HG02610 (cell line): ENCODE measurements at regions not wholly inside any gene's neighbourhood (a gene's known extent, or its start where the extent isn't known, plus 50 kb on each side); places are given as distances from the start of the nearest gene placed in this dataset.

ENCODE experiments used
- ATAC-seq: cut with Tn5 transposase; IDR thresholded peaks from one replicate; pipeline ENCODE4 v1.9.1; 2021; ENCODE audit warnings: mild to moderate bottlenecking, moderate library complexity; ENCODE audit not compliant: unreplicated experiment

DNA sequence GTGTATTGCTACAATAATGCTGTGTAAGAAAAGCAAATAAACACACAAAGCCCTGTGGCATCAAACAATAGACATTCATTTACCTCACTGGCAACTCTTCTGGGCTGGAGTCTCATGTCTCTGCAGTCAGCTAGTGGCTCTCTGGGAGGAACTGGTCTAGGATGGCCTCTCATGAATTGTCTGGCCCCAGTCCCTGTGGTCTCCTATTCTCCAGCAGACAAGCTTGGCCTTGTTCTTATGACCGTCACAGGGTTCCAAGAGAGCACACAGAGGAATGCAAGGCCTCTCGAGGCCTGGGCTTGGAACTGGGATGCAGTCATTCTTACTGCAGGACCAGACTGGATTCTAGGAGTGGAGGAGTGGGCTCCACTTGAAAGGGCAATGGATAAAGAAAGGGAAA, 141.2 kb upstream of the NTM start:
- no peak for ATAC-seq

DNA sequence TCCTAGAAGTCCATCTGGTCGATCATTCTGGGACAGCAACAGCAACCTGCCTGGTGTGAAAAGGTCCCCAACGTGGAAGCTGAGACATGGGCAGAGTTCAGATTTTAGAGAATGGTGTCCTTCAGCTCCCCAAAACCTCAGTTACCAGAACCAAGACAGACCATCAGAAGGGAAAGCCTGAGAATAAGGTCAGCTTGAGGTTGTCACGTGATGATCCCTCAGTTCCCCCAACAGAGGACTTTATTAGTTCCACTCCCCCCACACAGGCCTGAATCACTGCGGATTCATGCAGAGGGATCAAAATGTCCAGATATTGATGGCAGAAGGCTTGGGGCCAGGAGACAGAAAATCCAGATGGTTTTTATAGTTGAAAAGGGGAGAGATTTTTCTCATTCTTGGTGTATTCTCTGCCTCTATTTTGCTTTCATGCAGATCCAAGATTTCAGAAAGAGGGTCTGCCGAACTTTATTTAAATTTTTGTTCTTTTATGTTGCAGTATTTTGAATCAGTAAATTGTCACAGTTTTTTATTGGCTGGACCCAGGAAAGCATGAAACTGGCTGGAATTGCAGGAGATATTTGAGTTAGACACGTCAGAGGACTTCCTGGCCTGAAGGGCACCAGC, 139.0 kb upstream of the NTM start:
- ATAC-seq, result no peak

DNA sequence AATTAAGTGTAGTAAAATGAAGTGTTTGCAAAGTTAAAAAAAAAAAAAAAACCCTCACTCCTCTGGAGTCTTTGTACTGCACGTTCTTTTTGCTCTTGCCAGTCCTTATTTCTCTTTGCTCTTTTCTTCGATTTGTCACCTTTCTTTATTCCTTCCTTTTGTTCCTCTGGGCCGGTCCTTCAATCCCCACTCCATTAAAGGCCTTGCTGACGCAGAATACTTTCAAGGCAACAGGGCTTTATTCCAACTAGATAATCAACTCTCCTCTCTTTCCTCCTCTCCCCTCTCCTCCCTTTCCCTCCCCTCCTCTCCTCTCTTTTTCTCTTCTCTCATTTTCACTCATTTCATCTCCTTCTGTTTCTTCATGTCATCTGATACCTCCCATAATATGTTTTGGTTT, 138.2 kb upstream of the NTM start:
- no peak for ATAC-seq

DNA sequence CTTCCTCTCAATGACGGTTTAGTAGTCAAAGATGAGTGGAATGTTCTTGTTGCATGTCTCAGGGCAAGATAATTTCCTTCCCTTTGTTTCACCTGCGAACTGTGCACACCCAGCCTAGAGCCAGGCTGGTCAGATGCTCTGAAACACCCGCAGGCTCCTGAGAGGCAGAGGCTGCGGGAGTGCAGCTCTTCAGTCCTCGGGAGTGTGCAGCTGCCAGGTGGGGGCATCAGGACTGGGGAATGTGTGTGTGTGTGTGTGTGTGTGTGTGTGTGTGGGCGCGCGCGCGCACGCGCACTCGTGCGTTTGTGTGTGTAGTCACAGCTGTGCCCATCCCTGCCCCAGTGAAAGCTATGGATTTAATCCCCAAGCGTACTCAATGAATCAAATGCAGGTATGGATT, 136.2 kb upstream of the NTM start:
- ATAC-seq, result no peak

DNA sequence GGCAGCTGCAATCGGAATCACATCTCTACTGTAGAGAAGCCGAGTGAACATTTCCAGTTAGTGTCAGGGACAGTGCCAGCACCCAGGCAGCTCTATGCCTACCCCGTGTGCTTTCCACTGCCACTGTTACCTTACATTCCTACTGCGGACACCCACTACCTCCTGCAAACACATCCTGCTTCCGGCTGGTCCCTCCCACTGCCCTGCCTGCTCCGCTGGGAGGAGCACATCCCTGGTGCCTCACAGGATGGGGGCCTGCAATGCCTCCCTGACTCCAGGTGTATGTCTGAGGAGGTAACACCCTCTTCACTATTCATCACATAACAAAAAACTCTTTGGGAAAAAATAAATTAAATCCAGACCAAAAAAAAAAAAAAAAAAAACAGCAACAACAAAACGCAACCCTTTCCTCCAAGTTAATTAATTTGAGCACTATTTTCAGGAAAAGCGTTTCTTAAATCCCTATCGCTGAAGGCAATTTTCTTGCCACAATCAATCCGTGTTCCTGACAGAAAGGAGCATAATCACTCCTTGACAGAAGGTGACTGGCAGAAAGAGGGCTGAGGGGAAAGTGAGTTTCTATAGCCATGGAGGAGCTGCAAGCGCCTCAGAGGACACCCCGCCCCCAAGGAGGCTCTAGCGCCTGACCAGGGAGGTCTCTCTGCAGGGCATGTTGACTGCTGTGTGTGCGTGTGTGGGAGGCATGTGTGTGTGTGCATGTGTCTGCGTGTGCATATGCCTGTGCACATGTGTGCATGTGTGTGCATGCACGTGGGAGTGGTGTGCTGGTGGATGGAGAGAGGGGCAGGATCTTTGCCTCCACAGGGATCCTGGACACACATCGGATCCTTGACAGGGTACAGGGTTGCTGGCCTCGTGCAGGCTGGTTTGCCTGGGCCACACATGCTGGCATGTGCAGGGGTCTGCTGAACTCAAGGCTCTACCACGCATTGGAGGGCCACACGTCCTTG, 134.8 kb upstream of the NTM start:
- ATAC-seq, result no peak

DNA sequence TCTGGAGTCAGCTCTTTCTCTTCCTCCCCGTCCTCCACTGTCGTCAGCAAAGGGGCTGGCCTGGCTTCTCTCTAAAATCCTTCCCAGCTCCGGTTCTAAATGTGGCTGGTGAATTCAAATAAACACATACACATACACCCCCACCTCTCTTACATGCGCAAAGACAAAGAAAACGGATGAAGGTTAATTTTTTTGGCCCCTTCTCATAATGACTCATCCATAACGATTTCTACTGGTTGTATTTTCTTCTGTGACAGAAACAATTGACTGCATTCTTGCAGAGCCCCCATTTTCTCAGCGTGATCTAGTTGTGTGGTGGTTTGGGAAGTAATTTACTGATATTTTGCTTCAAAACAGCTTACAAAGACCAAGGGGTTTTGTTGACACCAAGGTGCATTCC, 130.0 kb upstream of the NTM start:
- ATAC-seq, result no peak

DNA sequence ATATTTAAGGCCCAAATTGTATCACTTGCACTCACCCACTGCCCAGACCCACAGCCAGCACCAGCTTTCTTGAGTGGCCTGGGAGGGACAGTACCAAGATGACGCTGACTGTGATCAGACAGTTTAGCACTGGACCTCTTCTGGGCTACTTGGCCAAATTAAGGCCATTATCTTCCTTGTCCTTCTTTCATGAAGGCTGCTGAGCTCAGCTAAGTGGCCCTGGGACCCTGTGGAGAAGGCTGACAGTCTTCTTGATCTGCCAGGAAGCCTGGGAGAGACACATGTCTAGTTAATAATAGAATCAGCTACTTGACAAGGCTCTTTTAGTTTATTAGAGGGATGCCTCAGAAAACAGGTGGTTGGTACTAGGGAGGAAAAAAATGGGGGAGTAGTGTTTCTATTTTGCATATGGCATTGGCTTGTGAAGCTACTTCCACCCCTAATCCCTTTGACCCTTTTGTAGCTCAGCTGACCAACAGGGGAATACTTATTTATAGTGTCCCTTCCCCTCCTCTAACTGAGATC, 127.9 kb upstream of the NTM start:
- no peak for ATAC-seq

DNA sequence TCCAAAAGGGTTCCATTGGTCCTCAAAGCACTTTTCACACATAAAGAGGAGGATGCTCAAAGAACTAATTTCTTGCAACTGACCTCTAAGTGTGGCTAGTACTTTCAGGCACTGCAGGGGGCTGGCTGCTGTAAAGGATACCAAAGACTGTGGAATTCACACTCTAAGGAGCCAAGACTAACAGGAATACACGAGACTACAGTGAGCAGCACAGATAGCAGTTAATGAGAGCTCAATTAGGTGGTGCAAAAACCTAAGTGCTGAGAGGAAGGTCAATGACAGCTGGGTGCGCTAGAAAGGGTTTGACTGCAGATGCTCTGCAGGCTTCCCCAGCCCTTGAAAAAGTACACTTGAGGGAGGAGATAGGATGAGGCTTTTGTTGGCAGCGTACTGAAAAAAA, 124.3 kb upstream of the NTM start:
- ATAC-seq, result no peak

DNA sequence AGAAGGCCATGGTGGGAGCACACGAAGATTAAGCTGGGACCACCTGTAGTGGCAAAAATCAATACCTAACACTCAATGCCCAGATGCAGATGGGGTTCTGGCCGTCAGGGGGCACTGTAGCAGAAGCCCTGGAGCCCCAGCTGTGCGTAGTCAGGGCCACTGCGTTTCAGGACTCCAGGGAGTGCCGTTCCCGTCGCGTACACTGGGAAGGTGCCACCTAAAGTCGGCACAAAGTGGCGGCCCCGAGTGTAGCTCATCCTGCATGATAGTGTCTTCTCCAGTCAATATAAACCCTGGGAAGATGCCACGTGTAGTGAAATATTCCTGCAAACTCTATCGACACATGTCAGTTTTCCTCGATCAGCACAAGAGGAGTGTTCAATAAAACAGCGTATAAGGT, 123.8 kb upstream of the NTM start:
- no peak for ATAC-seq

DNA sequence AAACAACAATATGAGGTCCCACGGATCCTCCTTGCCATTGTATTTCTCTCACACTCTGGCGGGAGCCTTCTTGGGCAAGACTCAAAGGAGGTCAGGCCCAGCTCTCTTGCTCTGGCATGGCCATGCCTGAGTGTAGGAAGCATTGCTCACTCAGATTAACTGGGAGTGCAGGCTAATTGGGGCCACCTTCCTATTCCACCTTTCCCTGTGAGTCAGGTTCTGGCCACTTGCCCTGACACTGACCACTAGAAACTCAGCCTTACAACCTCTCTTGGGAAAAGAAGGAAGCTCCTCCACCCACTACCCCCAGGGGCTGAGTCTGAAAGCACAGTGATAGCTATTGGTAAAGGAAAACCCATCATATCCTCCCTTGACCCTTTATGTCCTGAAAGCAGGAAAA, 121.8 kb upstream of the NTM start:
- ATAC-seq, result no peak

DNA sequence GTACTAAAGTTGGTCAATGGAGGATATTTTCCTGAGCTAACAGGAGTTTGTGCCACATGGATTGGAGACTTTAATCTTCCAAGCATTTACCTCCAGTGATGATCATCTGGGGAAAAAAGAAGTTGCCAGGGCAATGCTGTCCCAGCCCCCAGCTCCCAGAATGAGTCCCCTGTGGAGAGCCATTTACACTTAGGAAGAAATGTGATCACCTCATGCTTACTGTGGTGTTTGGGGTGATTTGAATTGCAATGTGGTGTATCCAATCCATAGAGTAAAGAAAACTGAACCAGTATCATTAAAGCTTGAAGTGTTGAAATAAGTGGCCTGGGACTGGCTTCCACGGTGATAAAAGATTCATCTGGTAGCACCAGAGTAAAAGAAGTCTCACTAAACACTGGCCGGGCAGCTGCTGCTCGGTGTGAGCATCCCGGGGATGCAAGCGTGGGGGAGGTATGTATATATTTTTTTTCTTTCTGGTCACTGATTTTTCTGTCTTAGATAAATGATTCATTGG, 117.2 kb upstream of the NTM start:
- no peak for ATAC-seq

DNA sequence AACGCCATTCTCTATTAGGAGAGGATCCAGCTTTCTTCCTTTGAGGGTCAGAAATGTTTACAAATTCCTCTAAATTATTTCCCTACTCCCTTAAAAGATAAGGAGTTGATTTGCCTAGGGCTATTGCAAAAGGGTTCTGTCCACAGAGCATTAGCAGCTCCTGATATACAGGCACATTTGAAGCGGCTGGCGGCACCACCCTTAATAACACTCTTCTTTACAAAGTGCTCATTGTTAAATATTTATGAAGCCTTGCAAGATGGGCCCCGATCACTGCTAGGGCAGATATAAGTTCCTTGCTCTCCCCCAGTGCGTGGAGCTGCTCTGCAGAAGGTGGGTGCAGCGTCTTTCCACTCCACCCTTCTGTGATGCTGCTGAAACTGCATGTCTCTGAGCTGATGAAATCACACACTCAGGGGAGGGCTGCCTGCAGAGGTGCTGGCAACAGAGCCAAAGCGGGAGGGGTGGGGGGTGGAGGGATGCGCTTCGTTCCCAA, 116.7 kb upstream of the NTM start:
- no peak for ATAC-seq

DNA sequence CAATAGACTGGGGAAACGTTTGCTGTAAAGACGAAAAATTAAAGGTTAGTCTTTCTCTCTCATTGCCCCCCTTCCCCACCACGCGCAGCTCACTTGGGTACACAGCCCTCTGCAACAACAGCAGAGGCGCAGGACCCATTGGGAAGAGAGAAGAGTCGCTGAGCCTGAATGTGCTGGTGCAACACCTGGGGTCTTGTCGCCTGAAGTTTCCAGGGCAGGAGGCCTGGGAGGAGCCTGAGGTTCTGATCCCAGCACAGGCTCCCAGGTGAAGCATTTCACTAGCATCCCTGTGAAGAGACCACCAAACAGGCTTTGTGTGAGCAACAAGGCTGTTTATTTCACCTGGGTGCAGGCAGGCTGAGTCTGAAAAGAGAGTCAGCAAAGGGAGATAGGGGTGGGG, 116.2 kb upstream of the NTM start:
- ATAC-seq, result no peak

DNA sequence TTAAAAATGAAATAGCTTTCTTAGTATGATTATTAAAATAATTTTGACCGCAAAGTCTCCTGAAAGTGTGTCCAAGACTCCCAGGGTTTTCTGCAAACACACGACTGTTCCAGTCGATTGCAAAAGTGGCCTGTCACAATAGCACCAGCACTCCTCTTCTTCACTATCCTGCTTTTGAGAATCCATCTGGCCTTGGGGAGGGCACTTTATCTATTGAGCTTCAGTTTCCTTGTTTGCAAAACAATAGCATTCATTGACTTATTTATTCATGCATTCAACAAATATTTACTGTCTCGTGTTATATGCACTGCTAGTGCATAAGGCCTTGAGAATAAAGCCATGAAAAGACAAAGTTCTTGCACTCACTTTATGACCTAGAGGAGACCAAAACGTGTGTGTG, 96.2 kb upstream of the NTM start:
- ATAC-seq, result no peak

DNA sequence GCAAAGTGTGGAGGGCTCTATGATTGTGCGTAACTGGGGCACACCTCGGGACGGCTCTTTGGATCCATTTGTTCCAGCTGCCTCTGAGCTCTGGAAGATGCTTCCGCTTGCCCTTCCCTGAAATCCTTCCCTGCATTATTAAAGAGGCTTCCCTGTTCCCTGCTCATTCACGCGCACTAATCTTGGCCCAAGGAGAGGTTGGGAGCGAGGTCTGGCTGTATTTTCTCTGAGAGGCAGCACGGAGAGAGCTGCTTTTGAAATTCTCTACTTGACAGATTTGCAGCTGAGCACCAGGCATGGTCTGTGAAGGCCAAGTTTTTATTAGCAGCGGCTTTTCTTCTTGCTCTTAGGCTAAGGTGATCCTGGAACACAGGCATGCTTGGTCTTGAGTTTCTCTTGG, 94.8 kb upstream of the NTM start:
- no peak for ATAC-seq

DNA sequence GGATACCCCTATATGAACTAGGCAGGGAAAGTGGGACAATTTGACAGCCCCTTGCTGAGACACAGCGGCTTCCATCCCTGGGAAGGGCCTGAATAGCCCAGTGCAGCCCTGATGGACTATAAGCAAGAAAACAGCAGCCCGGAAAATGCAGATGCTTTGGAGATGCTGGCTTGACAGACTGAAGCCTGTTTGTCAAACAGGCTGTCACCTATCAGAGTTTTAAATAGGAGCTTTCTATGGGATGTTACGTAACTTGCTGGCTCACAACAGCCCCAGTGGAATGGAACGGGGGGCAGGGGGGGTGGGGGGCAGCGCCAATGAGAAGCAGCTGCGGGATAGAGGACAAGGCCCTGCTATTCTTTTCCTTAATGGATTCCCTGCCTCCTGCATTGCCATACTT, 91.9 kb upstream of the NTM start:
- no peak for ATAC-seq

DNA sequence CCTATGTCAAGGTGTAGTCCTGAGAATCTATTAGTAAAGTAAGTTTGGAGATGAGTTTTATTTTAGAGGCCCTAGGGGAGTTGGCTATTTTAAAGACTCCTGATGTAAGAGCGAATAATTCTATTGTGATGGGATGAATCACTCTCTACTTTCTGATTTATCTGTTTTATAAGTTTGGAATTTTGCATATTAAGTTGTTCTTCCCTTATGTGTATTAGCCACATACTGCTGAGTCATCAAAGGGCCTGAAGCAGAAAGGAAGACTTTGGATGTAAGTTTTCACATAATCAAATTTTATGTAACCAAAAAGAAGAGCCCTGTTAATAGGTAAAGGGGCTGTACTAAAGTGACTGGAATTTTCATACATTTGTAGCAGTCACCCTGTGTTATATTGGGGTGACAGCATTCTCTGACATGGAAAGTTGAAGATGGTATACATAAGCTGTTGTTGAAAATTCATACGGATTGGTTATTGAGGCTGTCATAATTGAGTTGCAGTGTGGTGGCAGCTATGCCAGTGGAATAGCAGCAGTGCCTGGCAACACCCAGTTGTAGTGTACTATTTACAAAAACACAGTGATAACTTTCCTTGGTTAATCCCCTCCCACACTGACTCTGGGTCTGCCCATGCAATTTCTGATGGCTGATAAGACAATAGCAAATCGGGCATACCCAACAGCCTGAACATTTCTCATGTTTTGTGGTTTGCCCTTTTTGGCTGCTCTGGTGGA, 90.6 kb upstream of the NTM start:
- ATAC-seq, result no peak

DNA sequence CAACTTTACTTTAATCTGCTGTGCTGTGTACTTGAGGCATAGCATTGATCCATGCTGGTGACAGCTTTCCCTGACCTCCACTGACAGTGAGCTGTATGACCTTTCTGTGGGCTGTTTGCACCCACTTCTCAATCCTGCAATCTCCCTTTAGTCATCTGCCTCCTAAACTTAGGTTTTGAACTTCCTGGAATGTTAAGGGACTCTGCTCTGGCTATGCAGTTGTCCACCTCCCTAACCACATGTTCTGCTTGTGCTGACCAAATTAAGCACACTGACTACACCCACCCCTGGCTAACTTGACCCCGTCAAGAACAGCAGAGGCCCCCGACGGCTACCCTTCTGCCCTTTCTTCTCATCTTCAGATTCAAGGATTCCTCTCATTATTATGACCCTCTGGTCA, 89.1 kb upstream of the NTM start:
- no peak for ATAC-seq

DNA sequence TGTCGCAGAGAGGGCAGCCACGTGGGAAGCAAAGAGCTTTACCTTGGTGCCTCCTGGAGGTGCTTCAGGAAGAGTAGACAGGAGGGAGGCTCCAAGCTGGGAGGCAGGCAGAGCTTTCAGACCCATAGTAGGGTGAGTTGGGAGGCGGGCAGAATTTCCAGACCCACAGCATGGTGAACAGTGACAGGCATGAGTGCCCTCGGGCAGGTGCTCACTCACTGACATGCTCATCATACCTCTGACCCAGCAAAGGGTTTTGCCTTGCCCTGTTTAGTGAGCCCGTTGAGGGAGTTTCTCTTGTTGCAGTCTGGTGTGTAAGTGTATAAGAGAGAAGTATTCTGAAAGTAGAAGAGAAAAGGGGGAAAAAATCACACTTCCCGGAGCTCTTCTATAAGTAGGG, 86.4 kb upstream of the NTM start:
- ATAC-seq, result no peak

DNA sequence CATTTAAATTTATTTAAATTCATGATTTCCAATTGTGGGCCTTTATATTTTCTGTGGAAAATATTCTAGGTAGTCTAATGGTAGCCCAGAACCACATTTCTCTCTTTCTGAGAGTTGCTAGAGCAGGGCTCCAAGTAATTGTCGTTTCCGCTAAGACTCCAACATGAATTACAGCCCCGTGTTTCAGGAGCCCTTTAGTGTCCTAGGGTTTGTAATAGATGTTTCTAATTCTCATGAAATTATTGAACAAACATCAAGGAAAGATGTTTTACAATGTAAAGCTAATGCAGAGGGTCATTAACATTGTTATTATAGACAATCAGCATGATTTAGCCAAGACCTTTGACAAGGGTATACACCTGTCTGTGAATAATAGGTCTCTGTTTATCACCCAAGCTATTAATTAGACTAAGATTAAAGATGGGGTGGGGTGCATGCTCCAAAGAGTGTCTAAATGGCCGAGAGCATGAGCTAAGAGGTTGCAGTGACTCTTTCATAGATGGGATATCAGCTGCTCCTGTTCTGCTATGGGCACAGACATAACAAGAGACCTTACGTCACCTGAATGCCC, 81.8 kb upstream of the NTM start:
- ATAC-seq, result no peak

DNA sequence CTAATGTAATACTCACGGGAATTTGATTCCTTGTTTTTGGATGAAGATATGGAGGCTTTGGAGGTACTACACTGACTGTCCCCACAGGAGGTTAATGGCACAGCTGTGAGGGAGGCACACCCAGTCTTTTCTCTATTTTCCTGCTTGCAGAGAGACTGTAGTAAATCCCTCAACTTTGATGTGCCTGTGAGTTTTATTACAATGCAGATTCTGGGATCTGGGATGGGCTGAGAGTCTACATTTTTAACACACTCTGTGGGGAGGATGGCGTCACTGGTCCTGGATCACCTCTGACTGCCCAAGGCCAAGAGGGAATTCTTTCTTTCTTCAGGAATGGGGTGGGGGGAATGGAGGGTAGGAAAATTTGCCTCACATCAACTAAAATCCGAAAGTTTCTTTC, 80.2 kb upstream of the NTM start:
- ATAC-seq, result no peak
